ENCODE measurements at regions not wholly inside any gene's neighbourhood (a gene's known extent, or its start where the extent isn't known, plus 50 kb on each side); places are given as distances from the start of the nearest gene placed in this dataset.
A peak's percentile ranks its signal among the peaks of the same experiment; 100 is the strongest.

DNA sequence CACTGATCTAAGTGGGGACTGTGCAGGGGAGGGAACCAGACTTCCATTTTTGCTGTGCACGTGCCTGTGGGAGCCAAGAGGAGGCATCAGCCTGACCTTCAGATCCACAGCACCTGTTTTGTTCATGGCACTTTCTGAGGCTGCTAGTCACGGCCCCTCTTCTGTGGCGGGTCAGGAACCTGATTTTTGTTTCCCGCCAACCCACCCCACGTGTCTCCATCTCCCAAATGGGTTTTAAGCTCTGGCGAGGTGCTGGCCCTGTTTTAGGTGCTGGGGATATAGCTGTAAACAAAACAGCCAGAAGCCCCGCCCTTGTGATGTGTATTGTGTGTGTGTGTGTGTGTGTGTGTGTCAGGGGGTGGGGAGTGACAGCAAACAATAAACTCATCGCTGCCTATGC is 60.4 kb upstream of the GRPEL1 start:
- Histone ChIP-seq H3K9me3 (ENCODE audit: control insufficient read depth in 5 of 5, low read length in 5 of 5) (peaks cover 0 to 6% (median 5%) of the 10 kb centered on the region in 5 donors), H3K27ac (ENCODE audit: low read depth, low read length) (no peak overlapping the region), H3K4me3 (ENCODE audit: low read depth in 1 of 5, low read length in 5 of 5) (no peak overlapping the region), H3K9ac (ENCODE audit: low read length in 5 of 5) (no peak overlapping the region), H3K4me1 (ENCODE audit: control insufficient read depth in 5 of 5, insufficient read depth in 5 of 5, low read length in 5 of 5) (peaks cover 3 to 11% (median 9%) of the 10 kb centered on the region in 5 donors), H3K36me3 (ENCODE audit: control insufficient read depth in 5 of 5, insufficient read depth in 5 of 5, low read length in 5 of 5) (no peaks in the 10 kb centered on the region), H3K27me3 (ENCODE audit: control insufficient read depth in 5 of 5, insufficient read depth in 4 of 5, low read length in 5 of 5) (peaks cover 0 to 3% (median 2%) of the 10 kb centered on the region in 5 donors)

- H3K27me3 ChIP-seq (ENCODE audit: control insufficient read depth in 5 of 5, insufficient read depth in 4 of 5, low read length in 5 of 5) = peaks cover 0 to 3% (median 2%) of the 10 kb centered on the region in 5 donors
- no peak overlapping the region for H3K27ac ChIP-seq (ENCODE audit: low read depth, low read length)
- H3K36me3 ChIP-seq (ENCODE audit: control insufficient read depth in 5 of 5, insufficient read depth in 5 of 5, low read length in 5 of 5) = no peaks in the 10 kb centered on the region
- H3K4me3 ChIP-seq (ENCODE audit: low read depth in 1 of 5, low read length in 5 of 5) = no peak overlapping the region
- H3K9me3 ChIP-seq (ENCODE audit: control insufficient read depth in 5 of 5, low read length in 5 of 5) = no peaks in the 10 kb centered on the region
- H3K4me1 ChIP-seq (ENCODE audit: control insufficient read depth in 5 of 5, insufficient read depth in 5 of 5, low read length in 5 of 5) = peaks cover 3 to 11% (median 9%) of the 10 kb centered on the region in 5 donors
- H3K9ac ChIP-seq (ENCODE audit: low read length in 5 of 5) = no peak overlapping the region
Measured at GRCh38 chr4:7127576-7127975, 59.7 kb upstream of the GRPEL1 start.

- Histone ChIP-seq H3K27me3 (ENCODE audit: control insufficient read depth in 5 of 5, insufficient read depth in 4 of 5, low read length in 5 of 5) (peaks cover 0 to 3% (median 2%) of the 10 kb centered on the region in 5 donors), H3K9me3 (ENCODE audit: control insufficient read depth in 5 of 5, low read length in 5 of 5) (no peaks in the 10 kb centered on the region), H3K4me3 (ENCODE audit: low read depth in 1 of 5, low read length in 5 of 5) (no peak overlapping the region), H3K9ac (ENCODE audit: low read length in 5 of 5) (no peak overlapping the region), H3K36me3 (ENCODE audit: control insufficient read depth in 5 of 5, insufficient read depth in 5 of 5, low read length in 5 of 5) (no peaks in the 10 kb centered on the region), H3K4me1 (ENCODE audit: control insufficient read depth in 5 of 5, insufficient read depth in 5 of 5, low read length in 5 of 5) (peaks cover 3 to 11% (median 9%) of the 10 kb centered on the region in 5 donors), H3K27ac (ENCODE audit: low read depth, low read length) (no peak overlapping the region)
Measured at GRCh38 chr4:7126981-7127380, 59.1 kb upstream of the GRPEL1 start.

DNA sequence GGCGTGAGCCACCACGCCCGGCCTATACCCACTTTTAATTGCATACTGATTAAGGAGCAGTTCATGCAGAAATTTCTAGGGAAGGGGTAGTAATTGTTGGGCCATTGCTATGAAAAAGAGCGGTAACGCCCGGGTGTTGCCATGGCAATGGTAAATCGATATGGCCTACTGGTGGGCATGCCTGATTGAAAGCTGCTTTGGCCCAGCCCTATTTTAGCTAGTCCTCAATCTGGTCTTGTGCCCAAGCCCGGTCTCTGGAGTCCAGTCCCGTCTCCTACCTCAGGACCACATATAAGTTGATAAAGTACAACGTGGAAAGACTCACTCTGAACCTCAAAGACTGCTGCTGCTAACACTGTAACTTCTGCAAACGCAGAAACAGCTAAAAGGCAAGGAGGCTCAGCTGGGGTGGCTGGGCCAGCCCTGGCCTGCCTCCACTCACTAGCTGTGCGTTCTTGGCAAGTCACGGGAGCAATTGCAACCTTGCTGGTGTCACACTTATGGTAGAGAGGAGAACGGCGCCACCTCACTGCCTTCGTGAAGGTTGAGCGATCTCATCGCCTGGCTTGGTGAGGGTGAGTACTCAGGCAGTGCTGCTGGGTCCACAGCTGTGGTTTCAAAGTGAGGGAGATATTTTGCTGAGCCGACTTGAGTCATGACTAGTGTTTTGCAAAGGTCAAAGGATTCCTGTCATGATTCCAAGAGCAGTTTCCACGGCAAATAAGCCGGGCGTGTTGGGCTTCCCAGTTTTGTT is 57.0 kb upstream of the GRPEL1 start:
- peak overlapping the region in 1 of 5 donors; percentile 0 for H3K4me3 ChIP-seq (ENCODE audit: low read depth in 1 of 5, low read length in 5 of 5)
- H3K27ac ChIP-seq (ENCODE audit: low read depth, low read length) = peak overlapping the region; percentile 10
- H3K9me3 ChIP-seq (ENCODE audit: control insufficient read depth in 5 of 5, low read length in 5 of 5) = no peaks in the 10 kb centered on the region
- no peaks in the 10 kb centered on the region for H3K36me3 ChIP-seq (ENCODE audit: control insufficient read depth in 5 of 5, insufficient read depth in 5 of 5, low read length in 5 of 5)
- peaks cover 3 to 12% (median 10%) of the 10 kb centered on the region in 5 donors for H3K4me1 ChIP-seq (ENCODE audit: control insufficient read depth in 5 of 5, insufficient read depth in 5 of 5, low read length in 5 of 5)
- H3K27me3 ChIP-seq (ENCODE audit: control insufficient read depth in 5 of 5, insufficient read depth in 4 of 5, low read length in 5 of 5) = peaks cover 0 to 4% (median 2%) of the 10 kb centered on the region in 5 donors
- no peak overlapping the region for H3K9ac ChIP-seq (ENCODE audit: low read length in 5 of 5)

DNA sequence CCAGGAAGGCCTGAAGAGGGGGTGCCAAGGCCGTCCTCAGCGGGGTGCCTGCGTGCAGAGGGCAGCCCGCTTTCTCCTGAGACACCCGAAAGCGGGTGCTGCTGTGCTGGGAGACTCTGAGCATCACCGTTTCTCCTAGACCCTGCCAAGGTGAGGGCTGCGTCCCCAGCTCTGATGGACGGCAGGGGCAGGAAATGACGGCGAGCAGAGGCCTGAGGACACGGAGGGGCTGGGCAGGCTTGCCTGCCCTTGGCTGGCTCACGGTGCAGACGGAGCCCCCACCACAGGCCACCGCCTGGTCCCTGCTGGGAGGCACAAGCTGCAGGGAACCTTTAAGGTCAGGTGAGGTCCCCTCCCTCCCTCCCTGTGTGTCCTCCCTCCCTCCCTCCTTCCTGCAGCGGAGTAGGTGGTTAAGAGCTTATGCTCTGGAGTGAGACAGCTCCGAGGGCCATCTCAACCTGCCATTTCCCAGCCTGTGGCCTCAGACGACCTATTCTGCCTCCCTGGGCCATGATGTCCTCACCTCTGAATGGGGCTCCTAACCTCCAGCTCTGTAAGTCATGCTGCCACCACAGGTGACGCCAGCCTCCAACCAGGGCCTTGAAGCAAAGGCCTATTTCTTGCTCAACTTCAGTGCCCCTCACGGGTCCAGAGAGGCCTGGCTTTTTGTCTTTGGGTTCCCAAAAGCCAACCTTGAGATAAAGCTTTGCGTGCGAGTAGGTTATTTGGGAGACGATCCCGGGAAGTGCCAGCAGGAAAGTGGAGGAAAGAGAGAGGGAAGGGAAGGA is 54.2 kb upstream of the GRPEL1 start:
- Histone ChIP-seq H3K27ac (ENCODE audit: low read depth, low read length) (no peak overlapping the region), H3K4me3 (ENCODE audit: low read depth in 1 of 5, low read length in 5 of 5) (no peak overlapping the region), H3K36me3 (ENCODE audit: control insufficient read depth in 5 of 5, insufficient read depth in 5 of 5, low read length in 5 of 5) (no peaks in the 10 kb centered on the region), H3K9ac (ENCODE audit: low read length in 5 of 5) (no peak overlapping the region), H3K27me3 (ENCODE audit: control insufficient read depth in 5 of 5, insufficient read depth in 4 of 5, low read length in 5 of 5) (peaks cover 0 to 4% (median 0%) of the 10 kb centered on the region in 5 donors), H3K4me1 (ENCODE audit: control insufficient read depth in 5 of 5, insufficient read depth in 5 of 5, low read length in 5 of 5) (peaks cover 3 to 12% (median 10%) of the 10 kb centered on the region in 5 donors), H3K9me3 (ENCODE audit: control insufficient read depth in 5 of 5, low read length in 5 of 5) (peaks cover 0 to 6% (median 0%) of the 10 kb centered on the region in 5 donors)

DNA sequence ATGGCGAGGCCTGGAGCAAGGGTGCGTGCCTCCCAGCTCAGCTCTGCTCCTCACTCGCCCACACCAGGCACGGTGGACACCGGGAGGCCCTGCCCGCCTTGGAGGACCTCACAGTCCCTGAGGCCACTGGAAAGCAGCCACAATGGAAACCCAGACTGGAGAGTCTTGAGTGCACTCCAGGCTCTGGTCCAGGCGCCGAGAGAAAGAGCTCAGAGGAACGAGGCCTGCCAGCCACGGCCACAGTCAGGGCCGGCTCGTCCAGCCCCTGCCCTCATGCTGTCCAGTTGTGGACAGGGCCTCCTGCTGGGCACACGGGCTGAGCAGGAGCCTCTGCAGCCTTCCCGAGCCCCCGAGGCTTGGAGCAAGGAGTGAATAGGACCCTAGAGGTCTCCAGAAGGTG is 53.3 kb upstream of the GRPEL1 start:
- Histone ChIP-seq H3K27me3 (ENCODE audit: control insufficient read depth in 5 of 5, insufficient read depth in 4 of 5, low read length in 5 of 5) (peaks cover 0 to 7% (median 0%) of the 10 kb centered on the region in 5 donors), H3K4me3 (ENCODE audit: low read depth in 1 of 5, low read length in 5 of 5) (no peak overlapping the region), H3K9ac (ENCODE audit: low read length in 5 of 5) (no peak overlapping the region), H3K4me1 (ENCODE audit: control insufficient read depth in 5 of 5, insufficient read depth in 5 of 5, low read length in 5 of 5) (peaks cover 3 to 12% (median 10%) of the 10 kb centered on the region in 5 donors), H3K36me3 (ENCODE audit: control insufficient read depth in 5 of 5, insufficient read depth in 5 of 5, low read length in 5 of 5) (no peaks in the 10 kb centered on the region), H3K9me3 (ENCODE audit: control insufficient read depth in 5 of 5, low read length in 5 of 5) (peaks cover 0 to 6% (median 0%) of the 10 kb centered on the region in 5 donors), H3K27ac (ENCODE audit: low read depth, low read length) (no peak overlapping the region)

GRCh38 chr4:7120341-7120740 is 52.5 kb upstream of the GRPEL1 start:
- Histone ChIP-seq H3K4me3 (ENCODE audit: low read depth in 1 of 5, low read length in 5 of 5) (no peak overlapping the region), H3K27me3 (ENCODE audit: control insufficient read depth in 5 of 5, insufficient read depth in 4 of 5, low read length in 5 of 5) (peaks cover 0 to 13% (median 0%) of the 10 kb centered on the region in 5 donors), H3K4me1 (ENCODE audit: control insufficient read depth in 5 of 5, insufficient read depth in 5 of 5, low read length in 5 of 5) (peaks cover 3 to 10% (median 8%) of the 10 kb centered on the region in 5 donors), H3K27ac (ENCODE audit: low read depth, low read length) (no peak overlapping the region), H3K36me3 (ENCODE audit: control insufficient read depth in 5 of 5, insufficient read depth in 5 of 5, low read length in 5 of 5) (no peaks in the 10 kb centered on the region), H3K9ac (ENCODE audit: low read length in 5 of 5) (no peak overlapping the region), H3K9me3 (ENCODE audit: control insufficient read depth in 5 of 5, low read length in 5 of 5) (peaks cover 0 to 6% (median 0%) of the 10 kb centered on the region in 5 donors)

DNA sequence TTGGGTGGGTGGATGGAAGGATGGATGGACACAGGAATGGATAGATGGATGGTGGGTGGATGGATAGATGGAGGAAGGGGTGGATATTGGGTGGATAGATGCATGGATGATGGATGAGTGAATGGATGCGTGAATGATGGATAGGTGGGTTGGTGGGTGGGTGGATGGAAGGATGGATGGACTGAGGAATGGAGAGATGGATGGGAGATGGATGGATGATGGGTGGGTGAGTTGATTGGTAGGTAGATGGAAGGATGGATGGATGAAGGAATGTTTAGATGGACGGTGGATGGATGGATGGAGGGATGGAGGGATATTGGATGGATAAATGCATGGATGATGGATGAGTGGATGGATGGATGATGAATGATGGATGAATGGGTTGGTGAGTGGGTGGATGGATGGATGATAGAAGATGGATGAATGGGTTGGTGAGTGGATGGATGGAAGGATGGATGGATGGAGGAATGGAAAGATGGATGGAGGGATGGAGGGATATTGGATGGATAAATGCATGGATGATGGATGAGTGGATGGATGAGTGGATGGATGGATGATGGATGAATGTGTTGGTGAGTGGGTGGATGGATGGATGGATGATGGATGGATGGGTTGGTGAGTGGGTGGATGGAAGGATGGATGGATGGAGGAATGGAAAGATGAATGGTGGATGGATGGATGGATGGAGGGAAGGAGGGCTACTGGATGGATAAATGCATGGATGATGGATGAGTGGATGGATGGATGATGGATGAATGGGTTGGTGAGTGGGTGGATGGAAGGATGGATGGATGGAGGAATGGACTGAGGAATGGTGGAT is 50.4 kb upstream of the GRPEL1 start:
- Histone ChIP-seq H3K36me3 (ENCODE audit: control insufficient read depth in 5 of 5, insufficient read depth in 5 of 5, low read length in 5 of 5) (no peaks in the 10 kb centered on the region), H3K4me1 (ENCODE audit: control insufficient read depth in 5 of 5, insufficient read depth in 5 of 5, low read length in 5 of 5) (peaks cover 0 to 3% (median 0%) of the 10 kb centered on the region in 5 donors), H3K9me3 (ENCODE audit: control insufficient read depth in 5 of 5, low read length in 5 of 5) (peaks cover 0 to 6% (median 0%) of the 10 kb centered on the region in 5 donors), H3K4me3 (ENCODE audit: low read depth in 1 of 5, low read length in 5 of 5) (no peak overlapping the region), H3K27me3 (ENCODE audit: control insufficient read depth in 5 of 5, insufficient read depth in 4 of 5, low read length in 5 of 5) (peaks cover 0 to 13% (median 0%) of the 10 kb centered on the region in 5 donors), H3K9ac (ENCODE audit: low read length in 5 of 5) (no peak overlapping the region), H3K27ac (ENCODE audit: low read depth, low read length) (no peak overlapping the region)

All from subcutaneous abdominal adipose tissue (tissue), 5 donors.